Neural progenitor cell (in vitro differentiated cells): ENCODE measurements at regions not wholly inside any gene's neighbourhood (a gene's known extent, or its start where the extent isn't known, plus 50 kb on each side); places are given as distances from the start of the nearest gene placed in this dataset.

Experiments used
- EZH2 ChIP-seq: fragments of 200-600 bp; sonication (generic); IDR thresholded peaks from 2 replicates; pipeline ENCODE4 v1.6.1; 2017; ENCODE audit warnings: antibody characterized with exemption, mild to moderate bottlenecking, moderate library complexity
- EZH2phosphoT487 ChIP-seq: fragments of 200-600 bp; sonication (generic); IDR thresholded peaks from 2 replicates; pipeline ENCODE4 v1.6.1; 2017; ENCODE audit warnings: antibody characterized with exemption

DNA sequence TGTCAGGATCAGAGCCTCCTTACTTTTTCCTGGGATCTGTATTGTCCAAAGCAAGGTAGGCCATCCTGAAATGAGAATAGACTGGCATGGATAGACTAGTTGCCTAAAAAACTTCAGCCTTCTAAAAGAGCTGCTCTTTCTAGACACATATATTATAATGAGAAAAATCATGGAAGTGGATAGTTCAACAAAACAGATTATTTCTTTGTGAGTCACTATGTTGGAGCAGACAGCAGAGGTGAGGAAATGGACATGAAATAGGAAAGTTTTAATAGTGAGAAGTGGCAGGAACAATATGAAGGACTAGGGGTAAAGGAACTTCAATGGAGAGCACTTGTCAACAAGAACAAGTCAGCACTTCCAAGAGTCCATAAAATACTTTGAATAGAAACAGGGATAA lies 101.9 kb upstream of the ANO3 start:
- TF ChIP-seq EZH2phosphoT487 = no peak
- no peak for TF ChIP-seq EZH2
